ENCODE measurements at regions not wholly inside any gene's neighbourhood (a gene's known extent, or its start where the extent isn't known, plus 50 kb on each side); places are given as distances from the start of the nearest gene placed in this dataset.
"Not testable (repeated sequence)": the region's sequence is repeated elsewhere in the genome, so short reads cannot be mapped to it uniquely, and the experiment has no call there.

- FAIRE-seq (no peak), DNase-seq (no peak)
- peaks cover 0 to 15% of the 10 kb centered on the region in 2 donors for H3K9me3 ChIP-seq (ENCODE audit: control insufficient read depth in 2 of 2, insufficient read depth in 1 of 2, low read depth in 1 of 2, low read length in 1 of 2)
- H3K27me3 ChIP-seq (ENCODE audit: control insufficient read depth in 3 of 3, insufficient read depth in 3 of 3, low read length in 3 of 3): no peaks in the 10 kb centered on the region
- no peaks in the 10 kb centered on the region for H3K36me3 ChIP-seq (ENCODE audit: control insufficient read depth in 3 of 3, insufficient read depth in 2 of 3, low read depth in 1 of 3, low read length in 3 of 3)
- H3K27ac ChIP-seq (ENCODE audit: low read depth in 1 of 3, low read length in 2 of 3): no peak overlapping the region
- H3K4me1 ChIP-seq (ENCODE audit: control insufficient read depth in 3 of 3, insufficient read depth in 2 of 3, low read depth in 1 of 3, low read length in 2 of 3): no peaks in the 10 kb centered on the region
- H3K4me3 ChIP-seq (ENCODE audit: low read depth in 1 of 3, low read length in 3 of 3): no peak overlapping the region
- WGBS, 3 donors: 91 to 92% (median 92%) methylated on average over 9 of the region's 9 CpGs
Observed at GRCh38 chrX:468979-469378, 82.3 kb upstream of the PPP2R3B start.

- H3K27me3 ChIP-seq (ENCODE audit: control insufficient read depth in 3 of 3, insufficient read depth in 3 of 3, low read length in 3 of 3): no peaks in the 10 kb centered on the region
- H3K9me3 ChIP-seq (ENCODE audit: control insufficient read depth in 2 of 2, insufficient read depth in 1 of 2, low read depth in 1 of 2, low read length in 1 of 2): peaks cover 0 to 15% of the 10 kb centered on the region in 2 donors
- DNase-seq (no peak), FAIRE-seq (no peak)
- H3K4me1 ChIP-seq (ENCODE audit: control insufficient read depth in 3 of 3, insufficient read depth in 2 of 3, low read depth in 1 of 3, low read length in 2 of 3): no peaks in the 10 kb centered on the region
- no peak overlapping the region for H3K27ac ChIP-seq (ENCODE audit: low read depth in 1 of 3, low read length in 2 of 3)
- WGBS, 3 donors: 93 to 94% (median 93%) methylated on average over 12 of the region's 12 CpGs
- no peak overlapping the region for H3K4me3 ChIP-seq (ENCODE audit: low read depth in 1 of 3, low read length in 3 of 3)
- no peaks in the 10 kb centered on the region for H3K36me3 ChIP-seq (ENCODE audit: control insufficient read depth in 3 of 3, insufficient read depth in 2 of 3, low read depth in 1 of 3, low read length in 3 of 3)
Observed at GRCh38 chrX:470686-471085, 84.0 kb upstream of the PPP2R3B start.

GRCh38 chrX:471281-471680 lies 84.6 kb upstream of the PPP2R3B start:
- WGBS, 3 donors: 71 to 87% (median 83%) methylated on average over 9 of the region's 9 CpGs
- no peaks in the 10 kb centered on the region for H3K36me3 ChIP-seq (ENCODE audit: control insufficient read depth in 3 of 3, insufficient read depth in 2 of 3, low read depth in 1 of 3, low read length in 3 of 3)
- H3K27ac ChIP-seq (ENCODE audit: low read depth in 1 of 3, low read length in 2 of 3): no peak overlapping the region
- no peaks in the 10 kb centered on the region for H3K4me1 ChIP-seq (ENCODE audit: control insufficient read depth in 3 of 3, insufficient read depth in 2 of 3, low read depth in 1 of 3, low read length in 2 of 3)
- H3K4me3 ChIP-seq (ENCODE audit: low read depth in 1 of 3, low read length in 3 of 3): no peak overlapping the region
- no peaks in the 10 kb centered on the region for H3K27me3 ChIP-seq (ENCODE audit: control insufficient read depth in 3 of 3, insufficient read depth in 3 of 3, low read length in 3 of 3)
- DNase-seq (no peak), FAIRE-seq (no peak)
- H3K9me3 ChIP-seq (ENCODE audit: control insufficient read depth in 2 of 2, insufficient read depth in 1 of 2, low read depth in 1 of 2, low read length in 1 of 2): peaks cover 0 to 15% of the 10 kb centered on the region in 2 donors

- not testable (repeated sequence) for H3K27ac ChIP-seq (ENCODE audit: low read depth in 1 of 3, low read length in 2 of 3); H3K4me3 ChIP-seq (ENCODE audit: low read depth in 1 of 3, low read length in 3 of 3); H3K4me1 ChIP-seq (ENCODE audit: control insufficient read depth in 3 of 3, insufficient read depth in 2 of 3, low read depth in 1 of 3, low read length in 2 of 3); H3K27me3 ChIP-seq (ENCODE audit: control insufficient read depth in 3 of 3, insufficient read depth in 3 of 3, low read length in 3 of 3); DNase-seq; H3K36me3 ChIP-seq (ENCODE audit: control insufficient read depth in 3 of 3, insufficient read depth in 2 of 3, low read depth in 1 of 3, low read length in 3 of 3); FAIRE-seq
- 85 to 89% (median 87%) methylated on average over 9 of the region's 9 CpGs for WGBS, 3 donors
- peaks cover 0 to 15% of the 10 kb centered on the region in 2 donors for H3K9me3 ChIP-seq (ENCODE audit: control insufficient read depth in 2 of 2, insufficient read depth in 1 of 2, low read depth in 1 of 2, low read length in 1 of 2)
Observed at GRCh38 chrX:472275-472674, 85.6 kb upstream of the PPP2R3B start.

- DNase-seq (no peak), FAIRE-seq (no peak)
- Histone ChIP-seq H3K27me3 (ENCODE audit: control insufficient read depth in 3 of 3, insufficient read depth in 3 of 3, low read length in 3 of 3) (no peaks in the 10 kb centered on the region), H3K9me3 (ENCODE audit: control insufficient read depth in 2 of 2, insufficient read depth in 1 of 2, low read depth in 1 of 2, low read length in 1 of 2) (peaks cover 0 to 5% of the 10 kb centered on the region in 2 donors), H3K27ac (ENCODE audit: low read depth in 1 of 3, low read length in 2 of 3) (no peak overlapping the region), H3K4me3 (ENCODE audit: low read depth in 1 of 3, low read length in 3 of 3) (no peak overlapping the region), H3K36me3 (ENCODE audit: control insufficient read depth in 3 of 3, insufficient read depth in 2 of 3, low read depth in 1 of 3, low read length in 3 of 3) (no peaks in the 10 kb centered on the region), H3K4me1 (ENCODE audit: control insufficient read depth in 3 of 3, insufficient read depth in 2 of 3, low read depth in 1 of 3, low read length in 2 of 3) (no peaks in the 10 kb centered on the region)
- WGBS, 3 donors: 90 to 92% (median 90%) methylated on average over 36 of the region's 36 CpGs
Observed at GRCh38 chrX:475926-476723, 89.4 kb upstream of the PPP2R3B start.

- Histone ChIP-seq H3K27me3 (ENCODE audit: control insufficient read depth in 3 of 3, insufficient read depth in 3 of 3, low read length in 3 of 3) (no peaks in the 10 kb centered on the region), H3K36me3 (ENCODE audit: control insufficient read depth in 3 of 3, insufficient read depth in 2 of 3, low read depth in 1 of 3, low read length in 3 of 3) (no peaks in the 10 kb centered on the region), H3K4me1 (ENCODE audit: control insufficient read depth in 3 of 3, insufficient read depth in 2 of 3, low read depth in 1 of 3, low read length in 2 of 3) (no peaks in the 10 kb centered on the region), H3K27ac (ENCODE audit: low read depth in 1 of 3, low read length in 2 of 3) (no peak overlapping the region), H3K9me3 (ENCODE audit: control insufficient read depth in 2 of 2, insufficient read depth in 1 of 2, low read depth in 1 of 2, low read length in 1 of 2) (peaks cover 0 to 5% of the 10 kb centered on the region in 2 donors), H3K4me3 (ENCODE audit: low read depth in 1 of 3, low read length in 3 of 3) (no peak overlapping the region)
- FAIRE-seq (no peak), DNase-seq (no peak)
- WGBS, 3 donors: 89 to 93% (median 91%) methylated on average over 21 of the region's 21 CpGs
Observed at GRCh38 chrX:476724-477075, 90.0 kb upstream of the PPP2R3B start.

GRCh38 chrX:477441-478012 lies 90.8 kb upstream of the PPP2R3B start:
- no peaks in the 10 kb centered on the region for H3K36me3 ChIP-seq (ENCODE audit: control insufficient read depth in 3 of 3, insufficient read depth in 2 of 3, low read depth in 1 of 3, low read length in 3 of 3)
- no peaks in the 10 kb centered on the region for H3K27me3 ChIP-seq (ENCODE audit: control insufficient read depth in 3 of 3, insufficient read depth in 3 of 3, low read length in 3 of 3)
- H3K4me1 ChIP-seq (ENCODE audit: control insufficient read depth in 3 of 3, insufficient read depth in 2 of 3, low read depth in 1 of 3, low read length in 2 of 3): no peaks in the 10 kb centered on the region
- H3K9me3 ChIP-seq (ENCODE audit: control insufficient read depth in 2 of 2, insufficient read depth in 1 of 2, low read depth in 1 of 2, low read length in 1 of 2): peaks cover 0 to 3% of the 10 kb centered on the region in 2 donors
- H3K27ac ChIP-seq (ENCODE audit: low read depth in 1 of 3, low read length in 2 of 3): no peak overlapping the region
- FAIRE-seq (no peak), DNase-seq (no peak)
- 78 to 84% (median 80%) methylated on average over 18 of the region's 18 CpGs for WGBS, 3 donors
- H3K4me3 ChIP-seq (ENCODE audit: low read depth in 1 of 3, low read length in 3 of 3): no peak overlapping the region

GRCh38 chrX:479273-479981 lies 92.7 kb upstream of the PPP2R3B start:
- no peaks in the 10 kb centered on the region for H3K27me3 ChIP-seq (ENCODE audit: control insufficient read depth in 3 of 3, insufficient read depth in 3 of 3, low read length in 3 of 3)
- H3K4me3 ChIP-seq (ENCODE audit: low read depth in 1 of 3, low read length in 3 of 3): no peak overlapping the region
- H3K4me1 ChIP-seq (ENCODE audit: control insufficient read depth in 3 of 3, insufficient read depth in 2 of 3, low read depth in 1 of 3, low read length in 2 of 3): no peaks in the 10 kb centered on the region
- no peak for FAIRE-seq
- H3K36me3 ChIP-seq (ENCODE audit: control insufficient read depth in 3 of 3, insufficient read depth in 2 of 3, low read depth in 1 of 3, low read length in 3 of 3): no peaks in the 10 kb centered on the region
- peaks cover 0 to 2% of the 10 kb centered on the region in 2 donors for H3K9me3 ChIP-seq (ENCODE audit: control insufficient read depth in 2 of 2, insufficient read depth in 1 of 2, low read depth in 1 of 2, low read length in 1 of 2)
- H3K27ac ChIP-seq (ENCODE audit: low read depth in 1 of 3, low read length in 2 of 3): no peak overlapping the region
- no peak for DNase-seq
- 87 to 94% (median 94%) methylated on average over 20 of the region's 20 CpGs for WGBS, 3 donors
